Epidermal melanocyte (primary cell): ENCODE measurements at regions not wholly inside any gene's neighbourhood (a gene's known extent, or its start where the extent isn't known, plus 50 kb on each side); places are given as distances from the start of the nearest gene placed in this dataset.

Source experiments
- DNase-seq: peaks from one replicate; pipeline ENCODE4 v3.0.0; 2011; ENCODE audit warnings: low spot score; ENCODE audit not compliant: insufficient read length

DNA sequence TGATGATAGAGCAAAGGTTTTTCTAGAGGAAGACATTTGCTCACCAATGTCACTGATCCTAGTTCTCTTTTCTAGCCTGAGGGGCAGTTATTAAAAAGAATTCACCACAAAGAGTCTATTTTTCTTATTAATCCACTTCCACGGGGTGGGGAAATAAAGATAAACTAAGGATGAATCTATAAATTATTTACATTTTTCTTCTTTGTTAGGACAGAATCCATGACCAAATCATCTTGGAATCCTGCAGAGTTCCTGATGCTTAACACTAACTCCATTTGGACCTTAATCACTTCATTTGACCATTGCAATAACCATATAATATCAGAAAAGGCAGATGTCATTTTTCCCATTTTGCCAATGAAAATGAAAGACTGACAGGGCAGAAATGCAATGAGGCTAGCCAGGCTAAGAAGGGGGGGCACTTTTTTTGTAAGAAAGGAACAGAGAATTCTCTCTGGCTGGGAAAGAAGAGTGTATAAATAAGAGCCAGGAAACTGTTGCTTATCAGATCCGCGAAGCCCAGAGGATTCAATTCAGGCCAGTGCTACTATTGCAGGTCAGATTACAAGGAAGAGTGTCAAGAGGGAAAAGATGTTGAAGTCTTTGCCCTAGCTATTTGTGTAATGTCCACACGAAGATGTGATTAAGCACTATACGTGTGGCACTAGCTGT, 433.2 kb downstream of the TNS3 start:
- no peak for DNase-seq

DNA sequence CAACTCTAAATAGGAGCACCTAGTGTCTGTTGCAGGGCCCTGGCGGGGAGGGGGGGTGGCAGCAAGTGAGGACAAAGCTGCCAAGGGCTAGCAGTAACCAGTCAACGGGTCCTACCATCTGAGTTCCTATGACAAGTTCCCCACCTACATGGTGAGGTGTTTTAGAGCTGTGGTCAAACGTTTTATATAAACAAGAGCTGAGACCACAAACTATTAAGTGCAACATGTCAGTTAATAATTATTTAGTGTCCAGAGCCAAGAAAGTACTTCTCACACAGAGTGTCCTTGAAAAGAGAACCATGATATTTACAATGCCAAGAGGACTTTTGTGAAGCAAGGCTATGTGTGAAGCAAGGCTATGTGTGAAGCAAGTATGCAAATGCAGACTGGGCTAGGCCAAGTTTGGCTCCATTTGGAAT, 434.7 kb downstream of the TNS3 start:
- DNase-seq = no peak

DNA sequence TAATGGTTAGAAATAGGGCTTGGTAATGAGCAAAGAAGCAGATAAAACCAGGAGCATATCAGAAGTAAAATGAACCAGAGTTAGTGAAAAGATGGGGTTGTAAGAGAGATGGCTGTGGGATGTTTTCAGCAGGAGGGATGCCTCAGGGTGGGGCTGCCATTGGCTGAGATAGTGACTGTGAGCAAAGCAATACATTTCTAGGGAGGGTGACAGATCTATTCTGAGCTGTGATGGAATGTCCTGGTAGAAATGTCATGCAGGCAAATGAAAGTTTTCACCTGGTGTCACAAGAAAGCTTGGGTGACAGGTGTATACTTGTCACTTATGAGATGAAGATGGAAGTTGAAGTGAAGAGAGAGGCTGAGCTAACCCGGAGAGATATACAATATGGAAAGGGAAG, 435.9 kb downstream of the TNS3 start:
- DNase-seq = no peak

DNA sequence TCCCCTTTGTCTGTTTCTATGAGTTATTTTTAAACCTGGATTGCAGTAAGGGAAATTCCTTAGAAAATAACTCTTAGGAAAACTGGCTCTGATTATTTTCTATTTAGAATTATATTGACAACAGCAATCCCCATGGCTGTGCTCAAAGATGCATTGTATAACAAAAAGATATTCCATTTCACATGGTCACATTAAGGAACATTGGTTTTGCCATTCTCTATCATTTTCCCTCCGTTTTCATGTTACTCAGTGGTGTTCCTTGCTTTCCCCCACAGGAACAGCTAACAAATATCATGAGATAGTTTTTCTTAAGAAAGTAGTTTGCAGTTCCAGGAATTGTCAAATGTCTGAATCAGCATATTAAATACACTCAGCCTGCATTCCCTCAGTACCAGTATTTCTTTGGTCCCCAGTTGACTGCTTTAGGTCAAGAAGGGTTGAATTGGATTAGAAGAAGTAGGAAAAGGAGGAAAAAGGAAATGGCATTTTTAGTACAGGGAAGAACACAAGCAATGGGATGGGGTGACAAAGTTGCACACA, 436.7 kb downstream of the TNS3 start:
- DNase-seq = no peak

DNA sequence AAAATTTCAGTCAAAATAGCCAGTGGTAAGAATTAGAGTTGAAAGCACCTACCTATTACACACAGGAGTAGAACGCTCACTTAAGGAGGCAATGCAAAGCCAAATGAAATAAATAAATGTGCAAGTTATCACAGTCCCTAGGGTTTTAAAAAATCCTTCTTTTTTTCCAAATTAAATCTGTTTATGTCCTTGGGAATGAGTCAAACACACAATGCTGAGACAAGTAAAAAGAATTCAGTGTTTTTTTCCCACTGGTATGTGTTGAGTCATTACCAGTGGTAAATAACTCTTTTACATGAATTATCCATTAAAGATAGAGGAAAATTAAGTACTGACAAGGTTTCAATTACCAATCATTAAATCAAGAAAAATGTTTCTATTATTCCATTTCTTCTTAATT, 438.6 kb downstream of the TNS3 start:
- DNase-seq = no peak

DNA sequence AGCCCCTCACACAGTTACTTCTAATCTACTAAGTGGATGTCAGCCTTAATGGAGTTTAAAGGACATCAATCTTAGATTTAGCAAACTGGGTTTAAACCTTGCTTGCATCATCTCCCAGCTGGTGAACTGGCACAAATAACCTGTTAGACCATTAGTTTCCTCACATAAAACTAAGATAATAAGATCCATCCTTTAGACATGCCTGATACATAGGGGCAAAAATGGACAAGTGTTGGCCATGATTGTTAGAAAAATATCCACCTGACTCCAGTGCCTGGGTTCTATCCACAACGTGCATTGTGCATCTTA, 439.1 kb downstream of the TNS3 start:
- DNase-seq = no peak

DNA sequence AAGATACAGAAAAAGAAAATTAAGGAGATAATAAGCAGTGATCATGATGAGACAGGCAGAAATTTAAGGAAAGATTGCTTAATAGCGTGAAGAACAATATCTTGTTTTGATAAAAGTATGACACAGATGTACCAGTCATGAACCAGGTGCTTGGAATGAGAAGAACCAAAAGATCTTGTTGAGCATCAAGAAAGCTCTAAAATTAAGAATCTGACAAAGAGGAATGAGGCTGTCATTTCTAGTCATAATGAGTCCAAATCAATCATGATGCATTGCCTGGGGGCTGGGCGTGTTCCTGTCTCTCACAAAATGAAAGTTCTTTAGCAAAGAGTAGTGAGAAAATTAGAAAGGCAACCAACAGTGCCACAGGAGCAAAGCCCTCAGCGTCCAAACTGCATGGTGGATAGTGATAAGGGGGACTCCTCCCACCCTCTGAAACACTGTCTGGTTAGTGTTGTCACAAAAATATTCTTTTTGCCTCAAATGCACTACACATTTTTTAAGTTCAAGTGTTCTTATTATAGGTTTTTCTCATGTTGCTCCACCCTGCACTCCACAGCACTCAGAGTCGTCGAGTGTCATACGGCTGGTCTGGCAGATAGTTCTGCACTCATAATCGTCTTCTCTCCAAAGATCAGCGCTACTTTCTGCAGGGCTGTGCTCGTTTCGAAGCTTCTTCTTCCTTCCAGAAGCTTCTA, 439.6 kb downstream of the TNS3 start:
- DNase-seq = no peak

DNA sequence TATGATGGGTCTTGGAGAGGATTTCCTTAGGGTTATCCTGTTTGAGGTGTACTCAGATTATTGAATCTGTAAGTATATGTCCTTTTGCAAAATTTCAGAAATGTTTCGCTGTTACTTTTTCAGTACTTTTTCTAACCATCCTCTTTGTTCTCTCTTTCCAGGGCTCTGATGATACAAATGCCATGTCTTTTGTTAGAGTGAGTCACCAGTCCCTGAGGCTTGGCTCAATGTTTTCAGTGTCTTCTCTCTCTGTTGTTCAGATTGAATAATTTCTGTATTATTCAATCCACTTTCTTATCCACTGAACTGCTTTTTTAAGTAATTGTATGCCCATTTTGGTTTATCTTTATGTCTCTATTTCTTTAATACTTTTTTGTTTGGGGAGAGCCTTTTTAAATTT, 449.4 kb downstream of the TNS3 start:
- no peak for DNase-seq

DNA sequence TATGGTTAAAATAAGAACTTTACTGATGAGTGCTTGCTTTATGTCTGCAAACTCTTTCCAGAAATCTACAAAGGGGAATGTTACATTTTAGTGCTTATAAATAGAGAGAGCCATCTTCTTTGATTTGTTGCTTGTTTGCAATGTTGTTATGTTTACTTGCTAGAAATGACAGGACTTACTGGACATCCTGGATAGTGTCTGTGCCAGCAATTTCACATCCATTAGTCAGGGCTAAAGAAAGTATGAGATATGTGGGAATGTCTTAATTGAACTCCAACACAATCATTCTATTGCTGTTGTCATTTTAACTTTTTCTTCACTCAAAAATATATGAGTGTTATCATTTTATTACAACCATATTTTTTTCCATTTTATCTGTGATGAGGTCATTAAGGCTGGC, 453.2 kb downstream of the TNS3 start:
- DNase-seq = no peak

DNA sequence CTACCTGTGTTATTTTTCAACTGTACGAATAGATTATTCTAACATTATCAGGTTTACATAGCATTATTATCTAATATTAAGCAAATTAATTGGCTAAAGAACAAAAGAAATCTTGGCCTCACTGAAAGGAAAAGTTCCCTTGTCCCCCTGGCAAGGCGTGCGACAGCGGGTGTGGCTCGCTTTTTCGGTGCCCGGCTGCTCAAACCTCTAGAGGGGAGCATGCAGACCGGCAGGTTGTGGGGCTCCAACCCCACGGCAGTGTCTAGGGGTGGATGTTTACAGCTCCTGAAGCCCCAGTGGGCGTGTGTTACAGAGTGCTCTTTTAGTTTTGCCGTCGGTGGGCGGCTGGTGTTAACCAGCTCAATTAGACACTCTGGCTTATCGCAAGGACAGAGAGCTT, 456.4 kb downstream of the TNS3 start:
- DNase-seq = no peak

DNA sequence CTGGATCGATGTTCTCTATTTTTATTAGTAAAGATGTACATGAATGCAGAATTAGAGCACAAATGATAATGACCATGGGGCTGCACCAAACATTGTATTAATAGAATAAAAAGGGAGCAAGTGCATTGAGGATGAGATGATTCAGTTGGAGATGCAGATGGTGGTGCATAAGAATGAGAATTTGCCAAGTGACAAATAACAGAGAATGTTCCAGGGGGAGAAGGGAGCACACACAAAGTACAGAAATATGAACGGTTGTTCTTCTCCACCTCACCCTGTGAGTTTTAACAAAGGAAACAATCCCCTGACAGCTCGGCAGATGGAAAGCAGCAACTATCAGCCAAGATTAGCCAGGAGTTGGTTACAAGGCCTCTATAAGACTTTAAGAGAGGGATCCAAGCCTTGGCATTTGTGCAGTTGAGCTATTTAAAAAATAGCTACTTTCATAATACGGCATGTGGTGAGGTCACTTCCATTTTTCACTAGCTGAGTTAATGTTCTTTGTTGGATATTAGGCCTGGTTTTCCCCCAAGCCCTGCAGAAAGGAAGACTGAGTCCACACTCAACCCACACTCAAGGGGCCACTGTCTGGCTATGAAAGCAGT, 462.5 kb downstream of the TNS3 start:
- no peak for DNase-seq

DNA sequence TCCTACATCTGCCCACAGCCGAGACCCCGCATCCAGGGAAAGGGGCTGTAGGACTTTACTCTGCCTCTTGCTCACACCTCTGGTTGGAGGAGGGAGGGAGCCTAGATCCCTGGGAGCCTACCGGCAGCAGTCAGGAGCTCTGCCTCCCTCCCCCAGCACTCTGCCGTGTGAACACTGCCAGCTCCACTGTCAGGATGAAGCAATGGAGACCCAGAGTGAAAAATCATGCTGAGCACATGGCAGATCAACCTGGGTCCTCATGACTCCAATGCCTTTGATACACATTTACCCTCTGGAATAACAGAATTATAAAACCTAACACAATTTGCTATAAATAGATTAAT, 477.7 kb downstream of the TNS3 start:
- DNase-seq = no peak

DNA sequence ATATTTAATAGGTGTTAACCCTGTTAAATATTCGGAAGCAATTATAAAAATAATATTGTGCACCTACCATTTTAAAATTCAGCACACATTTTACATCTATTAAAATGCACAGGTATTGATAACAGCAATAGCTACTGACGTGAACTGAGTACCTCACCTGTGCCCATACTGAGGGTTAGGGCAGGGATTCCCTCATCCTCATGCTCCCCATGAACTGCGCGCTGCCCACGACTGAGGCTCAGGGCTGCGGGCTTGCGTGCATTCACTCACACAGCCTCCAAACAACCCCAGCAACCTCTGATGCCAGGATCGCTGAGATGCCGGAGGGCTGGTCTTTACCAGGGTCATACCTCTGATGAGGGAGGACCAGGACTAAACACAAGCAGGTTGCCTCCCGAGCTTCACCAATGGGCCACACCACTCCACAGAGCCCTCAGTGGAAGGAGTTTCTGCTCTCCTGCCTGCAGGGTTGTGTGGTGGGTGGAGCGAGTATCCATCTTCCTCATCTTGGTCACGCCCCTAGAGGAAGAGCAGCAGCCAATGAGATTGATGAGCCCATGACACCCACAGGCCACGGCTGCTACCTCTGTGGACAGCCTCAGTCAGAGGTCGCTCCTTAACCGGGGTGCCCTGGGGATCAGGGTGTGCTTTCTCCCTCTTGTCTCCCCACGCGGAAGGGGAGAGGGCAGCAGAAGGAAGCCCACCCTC, 478.3 kb downstream of the TNS3 start:
- no peak for DNase-seq

DNA sequence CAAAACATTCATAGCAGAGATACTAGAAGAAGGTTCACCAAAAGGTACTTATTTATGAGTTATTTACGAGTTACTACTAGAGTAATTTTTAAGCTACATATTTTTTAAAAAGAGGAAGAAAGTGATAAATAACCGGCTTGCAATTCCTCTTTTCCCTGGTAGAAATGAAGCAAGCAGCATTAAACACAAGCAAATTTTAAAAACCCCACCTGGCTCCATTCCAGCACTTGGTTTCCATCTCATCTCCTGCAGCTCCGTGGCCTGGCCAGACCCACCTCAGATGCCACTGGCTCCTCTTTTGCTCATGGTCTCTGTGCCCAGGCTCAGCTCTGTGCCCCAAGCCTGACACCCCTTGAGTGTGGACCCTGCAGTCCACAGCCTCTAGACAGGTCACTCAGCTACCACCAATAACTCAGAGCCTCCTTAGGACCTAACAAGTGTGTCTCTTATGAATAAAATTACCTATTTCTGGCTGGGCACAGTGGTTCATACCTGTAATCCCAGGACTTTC, 479.5 kb downstream of the TNS3 start:
- DNase-seq = no peak

DNA sequence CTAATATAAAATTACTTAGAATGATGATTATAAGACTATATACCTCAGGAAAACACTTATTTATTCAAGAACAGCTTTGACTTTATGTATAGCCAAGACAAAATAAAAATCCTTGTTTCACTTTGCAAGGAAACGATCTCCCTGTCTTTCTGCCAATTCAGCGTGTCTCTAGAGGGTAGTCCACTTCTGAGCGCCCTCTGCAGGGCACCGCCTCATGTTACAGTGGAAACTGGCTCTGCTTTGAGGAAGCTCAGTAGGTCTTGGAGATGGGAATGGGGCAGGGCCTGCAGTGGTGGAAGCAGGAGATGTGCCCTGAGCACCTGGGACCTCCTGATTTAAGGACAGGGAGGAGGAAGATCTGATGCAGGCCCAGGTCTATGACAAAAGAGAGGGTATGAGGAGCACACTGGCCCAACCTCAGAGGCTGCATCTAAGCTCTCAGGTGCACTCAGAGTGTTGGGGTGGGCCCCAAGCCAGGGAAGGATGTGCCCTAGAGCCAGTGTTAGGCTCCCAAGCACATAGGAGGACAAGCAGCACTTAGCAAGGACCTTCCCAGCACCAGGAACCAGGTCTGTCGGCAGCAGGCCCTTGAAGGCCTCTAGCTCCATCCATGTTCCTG, 481.0 kb downstream of the TNS3 start:
- DNase-seq = no peak

DNA sequence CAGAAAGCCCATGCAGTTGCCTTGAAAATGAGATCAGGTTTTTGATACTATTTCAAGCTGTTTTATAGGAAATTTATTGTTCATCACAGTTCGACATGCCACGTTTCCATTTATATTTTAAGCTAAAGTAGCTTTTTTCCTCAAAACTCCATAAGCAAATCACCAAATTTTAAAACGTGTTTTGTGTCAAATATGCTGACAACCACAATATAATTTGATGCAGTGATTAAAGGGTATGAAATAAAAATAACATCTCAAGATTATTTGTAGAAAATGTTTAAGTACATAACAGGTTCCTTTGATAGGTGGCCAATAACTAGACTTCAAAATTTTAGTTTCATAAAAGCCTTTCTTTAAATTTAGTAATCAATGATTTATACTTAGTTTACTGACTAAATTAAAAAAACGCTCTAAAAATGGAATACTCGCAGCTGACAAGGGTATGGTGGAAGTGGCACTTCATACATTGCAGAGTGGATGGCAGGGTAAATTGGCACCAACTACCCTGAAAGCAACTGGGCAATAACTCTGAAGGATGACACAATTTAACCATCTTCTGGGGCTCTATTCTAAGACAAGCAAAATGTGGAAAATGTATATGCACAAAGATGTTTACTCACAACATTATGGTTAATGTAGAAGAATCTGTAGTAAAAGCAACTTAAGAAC, 481.6 kb downstream of the TNS3 start:
- DNase-seq = no peak

DNA sequence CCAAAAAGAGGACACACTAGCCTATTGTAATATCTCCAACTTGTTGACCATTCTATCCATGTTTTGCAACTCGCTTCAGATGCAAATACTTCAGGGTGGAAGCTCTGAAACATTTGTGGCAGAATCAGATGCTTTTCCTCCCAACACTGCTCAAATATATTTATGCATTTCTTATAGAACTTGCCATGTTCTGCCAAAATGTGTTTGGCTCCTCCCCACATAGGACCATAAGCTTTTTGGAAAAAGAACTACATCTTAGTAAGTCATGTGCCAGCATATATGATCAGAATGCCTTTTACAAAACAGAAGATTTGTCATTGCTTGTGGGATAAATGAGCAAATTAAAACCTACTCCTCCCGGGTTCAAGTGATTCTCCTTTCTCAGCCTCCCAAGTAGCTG, 484.5 kb downstream of the TNS3 start:
- no peak for DNase-seq

DNA sequence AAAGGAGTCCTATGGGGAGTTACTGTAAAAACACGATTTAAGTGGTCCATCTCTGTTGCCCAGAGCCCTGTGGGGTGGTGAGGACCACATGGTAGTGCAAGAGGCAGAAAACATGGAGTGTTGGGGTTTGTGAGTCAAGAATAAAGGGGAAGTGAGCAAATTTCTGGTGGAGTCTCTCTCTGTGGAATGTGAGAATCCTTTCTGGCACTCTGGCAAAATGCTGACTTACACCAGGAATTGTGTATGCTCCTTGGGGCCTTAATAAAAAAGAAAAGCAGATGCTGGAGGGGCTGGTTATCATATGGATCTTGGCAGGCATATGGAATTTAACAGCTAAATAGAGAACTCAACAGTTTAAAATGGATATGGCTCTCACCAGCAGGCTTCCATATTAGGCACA, 486.0 kb downstream of the TNS3 start:
- DNase-seq = no peak

DNA sequence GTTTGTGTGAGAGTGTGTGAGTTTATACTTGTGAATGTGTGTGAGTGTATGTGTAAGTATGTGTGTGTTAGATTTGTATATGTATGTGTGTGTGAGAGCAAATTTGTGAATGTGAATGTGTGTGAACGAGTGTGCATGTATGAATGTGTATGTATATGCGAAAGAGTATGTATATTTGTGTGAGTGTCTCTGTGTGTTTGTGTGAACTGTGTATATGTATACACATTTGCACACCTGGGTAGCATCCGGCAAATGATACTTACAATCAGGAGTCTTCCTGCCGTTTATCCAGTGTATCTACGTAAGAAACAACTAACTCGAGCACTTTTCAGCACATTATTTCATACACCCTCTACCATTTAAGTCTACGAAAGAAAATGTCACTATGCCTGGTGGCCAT, 487.4 kb downstream of the TNS3 start:
- no peak for DNase-seq

DNA sequence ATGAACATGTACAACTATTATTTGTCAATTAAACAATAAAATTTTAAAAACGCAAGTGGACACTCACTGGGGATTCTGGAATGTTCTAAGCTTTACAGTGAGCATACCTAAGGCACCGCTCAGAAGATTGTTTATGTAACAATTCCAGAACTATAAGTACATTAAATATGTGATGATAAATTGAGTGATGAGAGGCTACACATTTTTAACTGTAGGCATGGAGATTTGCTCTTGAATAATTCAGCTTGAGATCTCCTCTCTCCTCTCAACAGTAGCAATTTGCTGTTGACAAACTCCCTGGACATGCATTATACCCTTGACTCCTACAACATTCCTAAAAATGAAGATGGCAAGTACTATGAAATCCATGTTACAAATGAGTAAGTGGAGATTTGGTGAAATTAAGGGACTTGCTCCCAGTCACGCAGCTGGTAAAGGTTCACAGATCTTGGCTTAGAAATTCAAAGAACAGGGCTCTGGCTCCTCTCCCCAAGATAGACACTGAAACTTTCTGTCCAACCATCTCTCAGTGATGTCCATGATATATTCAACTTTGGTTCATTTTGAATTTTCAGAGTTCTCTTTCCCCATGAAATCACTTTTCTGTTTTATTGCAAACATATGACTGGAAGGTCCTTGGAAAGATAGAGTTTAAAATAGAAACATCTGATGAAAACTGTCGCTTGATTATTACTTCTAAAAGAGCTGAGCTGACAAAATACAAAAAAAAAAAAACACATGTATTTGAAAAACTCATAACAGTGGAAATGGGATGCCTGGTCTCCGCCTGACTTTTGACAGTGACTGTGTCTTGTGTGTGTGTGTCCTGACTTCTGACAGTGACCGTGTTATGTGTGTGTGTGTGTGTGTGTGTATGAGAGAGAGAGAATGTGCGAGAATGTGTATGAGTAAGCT, 488.3 kb downstream of the TNS3 start:
- no peak for DNase-seq
